ENCODE measurements at regions not wholly inside any gene's neighbourhood (a gene's known extent, or its start where the extent isn't known, plus 50 kb on each side); places are given as distances from the start of the nearest gene placed in this dataset.

DNA sequence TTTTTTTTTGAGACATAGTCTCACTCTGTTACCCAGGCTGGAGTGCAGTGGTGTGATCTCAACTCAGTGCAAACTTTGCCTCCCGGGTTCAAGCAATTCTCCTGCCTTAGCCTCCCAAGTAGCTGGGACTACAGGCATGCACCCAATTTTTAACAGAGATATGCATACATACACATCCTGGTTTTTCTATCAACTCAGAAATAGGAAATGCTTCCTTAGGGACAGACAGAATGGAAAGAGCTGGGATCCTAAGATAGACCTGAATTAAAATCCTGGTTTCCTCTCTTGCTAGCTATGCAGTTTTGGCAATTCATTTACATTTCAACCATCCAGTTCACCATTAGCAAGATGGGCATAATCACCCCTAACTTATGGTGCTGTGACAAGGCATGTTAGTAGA is 347.5 kb downstream of the GPAM start:
- DNase-seq, result no peak

DNA sequence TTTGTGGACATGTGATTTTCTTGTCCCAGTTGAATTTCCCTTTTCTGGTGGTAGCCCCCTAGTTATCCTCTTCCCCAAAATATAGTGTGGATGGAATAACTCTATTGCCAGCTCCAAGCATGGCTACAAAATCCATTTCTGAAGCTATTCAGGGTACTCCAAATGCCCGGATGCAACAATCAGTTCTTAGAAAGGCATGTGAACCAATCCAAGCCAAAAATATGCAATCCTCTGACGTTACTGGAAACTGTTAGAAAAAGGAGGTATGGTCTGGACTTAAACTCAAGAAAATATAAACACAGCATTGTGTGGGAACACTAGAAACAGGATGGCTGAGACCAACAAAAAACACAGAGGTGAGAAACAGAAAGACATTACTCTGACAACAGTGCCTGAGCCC is 347.0 kb downstream of the GPAM start:
- DNase-seq, result no peak

DNA sequence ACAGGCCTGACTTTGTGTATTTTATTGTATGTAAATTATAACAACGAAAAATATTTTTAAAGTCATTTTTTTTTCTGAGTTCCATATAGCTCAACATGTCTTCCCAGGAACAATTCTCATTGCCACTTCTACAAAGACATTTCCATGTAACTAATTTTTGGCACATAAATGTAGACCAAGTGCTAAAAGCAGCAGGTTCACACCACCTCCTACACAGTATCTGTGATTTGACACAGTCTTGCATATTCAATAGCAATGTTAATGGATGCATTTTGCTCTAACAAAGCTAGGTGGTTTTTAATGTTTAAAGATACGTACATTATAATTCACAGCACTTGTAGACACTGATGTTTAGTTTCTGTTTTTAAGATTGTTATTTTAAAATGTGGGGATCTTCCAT is 346.5 kb downstream of the GPAM start:
- DNase-seq, result no peak

DNA sequence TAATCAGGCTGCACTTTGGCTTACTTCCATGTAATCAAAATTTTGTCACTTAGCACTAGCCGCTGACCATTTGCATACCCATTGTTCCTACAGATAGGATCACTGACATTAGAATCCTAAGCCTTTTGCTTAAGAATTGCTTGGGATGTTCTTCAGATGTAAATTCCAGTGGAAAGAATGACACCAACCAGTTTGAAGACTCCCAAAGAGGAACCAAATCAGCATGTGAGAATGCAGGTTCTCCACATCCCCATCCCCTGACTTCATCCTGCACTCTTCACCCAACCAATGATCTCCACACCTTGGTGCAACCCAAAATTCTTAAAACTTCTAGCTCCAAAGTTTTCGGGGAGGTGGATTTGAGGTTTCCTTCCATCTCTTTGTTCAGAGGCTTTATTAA is 345.6 kb downstream of the GPAM start:
- no peak for DNase-seq

GRCh38 chr10:111840546-111840945 is 343.0 kb downstream of the GPAM start:
- no peak for DNase-seq

GRCh38 chr10:111852801-111853200 is 330.8 kb downstream of the GPAM start:
- DNase-seq, result no peak

DNA sequence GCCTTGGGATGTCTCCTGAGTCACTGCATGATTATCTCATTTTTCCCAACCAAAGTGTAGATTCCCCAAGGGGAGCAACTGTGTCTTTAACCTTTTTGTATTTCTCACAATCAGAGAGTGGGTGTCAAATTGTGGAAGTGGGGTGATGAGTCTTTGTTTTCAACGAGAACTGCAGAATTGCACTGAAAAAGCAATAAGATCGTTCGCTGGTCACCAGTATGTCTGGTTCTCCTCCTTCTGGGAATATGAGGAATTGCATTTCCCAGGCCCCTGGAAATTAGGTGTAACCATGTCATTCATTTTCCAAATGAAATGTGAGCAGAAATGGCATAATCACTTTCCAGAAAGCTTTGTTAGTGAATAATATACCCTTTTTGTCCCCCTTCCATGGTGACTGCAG is 326.9 kb downstream of the GPAM start:
- DNase-seq, result no peak

DNA sequence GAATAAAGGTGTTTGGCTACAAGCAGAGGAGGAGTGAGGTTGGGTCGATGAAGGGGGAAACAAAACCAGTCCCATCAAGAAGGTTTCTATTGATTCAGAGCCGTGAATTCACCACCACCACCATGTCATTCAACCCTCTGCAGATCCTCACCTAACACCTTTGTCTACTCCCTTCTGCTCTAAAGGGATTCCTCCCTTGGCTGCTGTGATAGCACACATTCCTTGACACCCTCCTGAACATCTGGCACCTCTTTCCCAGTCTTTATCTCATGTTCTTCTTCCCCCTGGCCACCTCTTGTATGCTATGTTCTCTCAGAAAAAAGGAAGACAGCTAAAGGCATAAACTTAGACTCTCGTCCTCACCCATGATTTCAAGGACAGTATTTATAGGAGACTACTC is 318.0 kb downstream of the GPAM start:
- no peak for DNase-seq

DNA sequence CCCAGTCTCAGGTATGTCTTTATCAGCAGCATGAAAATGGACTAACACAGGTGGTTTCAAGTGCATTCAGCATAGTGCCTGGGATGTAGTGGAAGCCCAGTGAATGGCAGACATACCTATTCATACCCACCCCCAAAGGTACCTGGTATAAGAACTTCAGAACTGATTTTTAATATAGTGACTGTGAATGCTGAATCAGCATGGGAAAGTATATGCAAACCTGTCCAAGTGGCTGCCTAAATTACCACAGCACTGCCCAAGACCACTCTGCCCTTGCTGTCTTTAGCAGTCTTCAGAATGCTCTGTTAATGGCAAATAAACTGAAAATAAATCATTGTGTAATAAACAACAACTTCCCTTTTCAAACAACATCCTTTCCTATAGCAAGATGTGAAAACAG is 312.1 kb downstream of the GPAM start:
- DNase-seq, result no peak

- no peak for DNase-seq
Observed at GRCh38 chr10:111872591-111872990, 311.0 kb downstream of the GPAM start.

GRCh38 chr10:111873041-111873440 is 310.5 kb downstream of the GPAM start:
- DNase-seq, result no peak

DNA sequence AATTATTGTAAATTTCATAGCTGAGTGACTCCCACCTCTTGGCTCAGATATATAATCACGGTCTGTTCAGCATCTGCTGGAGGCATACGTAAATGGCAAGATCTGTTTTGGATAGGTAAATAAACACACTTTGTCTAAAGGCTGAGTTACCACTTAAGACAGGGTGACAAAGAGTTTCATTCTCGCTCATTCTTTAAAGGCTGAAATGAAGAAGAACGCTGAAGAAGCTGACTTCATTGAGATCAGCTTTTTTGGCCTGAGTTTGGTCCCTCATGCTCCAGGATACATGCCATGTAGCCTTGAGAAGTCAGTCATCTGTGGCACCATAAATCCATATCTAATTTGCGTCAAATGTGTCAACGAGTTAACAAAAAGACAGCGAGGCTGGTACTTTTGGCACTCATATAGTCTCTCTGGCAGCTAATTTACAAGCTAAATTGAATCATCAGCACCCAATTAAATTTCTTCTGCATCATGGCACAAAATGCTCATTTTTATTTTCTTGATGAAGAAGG is 309.9 kb downstream of the GPAM start:
- no peak for DNase-seq

- DNase-seq, result no peak
Observed at GRCh38 chr10:111874576-111874975, 309.0 kb downstream of the GPAM start.

DNA sequence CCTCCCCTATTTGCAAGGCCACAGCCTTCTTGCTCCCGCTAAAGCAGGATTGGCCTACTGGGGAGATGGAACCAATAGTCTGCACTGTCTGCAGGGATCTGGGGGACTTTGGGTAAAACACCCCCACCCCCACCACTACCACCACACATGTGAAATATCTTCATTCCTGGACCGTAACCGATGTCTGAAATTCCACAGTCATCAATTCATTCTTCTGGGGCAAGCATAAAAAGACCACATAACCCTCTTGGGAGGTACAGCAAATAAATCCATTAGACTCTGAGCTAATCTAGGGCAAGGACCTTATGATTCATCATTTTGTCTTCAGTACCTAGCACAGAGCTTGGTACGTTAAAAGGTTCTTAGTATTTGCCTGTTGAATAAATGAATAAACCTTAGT is 307.8 kb downstream of the GPAM start:
- DNase-seq, result no peak

GRCh38 chr10:111877258-111877657 is 306.3 kb downstream of the GPAM start:
- no peak for DNase-seq

- DNase-seq, result no peak
Observed at GRCh38 chr10:111879969-111880368, 303.6 kb downstream of the GPAM start.

- no peak for DNase-seq
Observed at GRCh38 chr10:111885046-111885445, 298.5 kb downstream of the GPAM start.

GRCh38 chr10:111885919-111886318 is 297.6 kb downstream of the GPAM start:
- DNase-seq, result no peak

DNA sequence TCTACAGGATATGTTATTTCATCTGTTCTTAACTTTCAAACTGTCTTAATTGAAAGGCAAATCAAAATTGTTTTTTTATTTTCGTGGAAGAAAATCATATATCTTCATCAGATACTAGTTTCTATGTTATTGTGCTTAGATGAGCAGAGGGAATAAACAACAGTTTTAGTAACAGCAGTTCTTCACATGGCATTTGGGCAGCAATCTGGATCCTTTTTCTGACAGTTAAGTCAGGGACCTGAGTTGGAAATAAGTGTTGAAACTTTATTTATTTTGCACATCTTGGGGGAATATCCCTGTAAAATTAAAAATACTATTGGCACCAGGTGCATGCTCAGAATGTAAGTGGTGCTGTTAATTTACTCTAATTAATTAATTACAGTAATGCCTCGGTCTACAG is 296.3 kb downstream of the GPAM start:
- DNase-seq, result no peak

DNA sequence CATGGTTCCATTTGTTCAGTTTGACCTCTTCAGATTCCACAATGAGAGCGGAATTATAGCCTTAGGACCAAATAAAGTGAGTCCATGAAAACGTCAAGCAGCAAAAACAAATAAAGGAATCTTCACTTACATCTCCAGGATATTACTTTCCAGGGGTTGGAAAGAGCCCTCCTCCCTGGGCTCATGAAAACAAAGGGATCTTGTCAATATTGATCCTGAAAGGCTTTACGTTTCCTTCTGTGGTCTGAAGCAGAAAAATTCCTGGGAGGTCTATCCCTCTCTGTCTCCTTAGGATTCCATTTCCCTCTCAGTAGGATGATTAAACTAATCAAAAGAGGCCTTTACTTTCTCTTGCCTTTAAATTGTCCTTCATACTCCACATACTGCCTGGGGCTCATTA is 293.5 kb downstream of the GPAM start:
- DNase-seq, result no peak

DNA sequence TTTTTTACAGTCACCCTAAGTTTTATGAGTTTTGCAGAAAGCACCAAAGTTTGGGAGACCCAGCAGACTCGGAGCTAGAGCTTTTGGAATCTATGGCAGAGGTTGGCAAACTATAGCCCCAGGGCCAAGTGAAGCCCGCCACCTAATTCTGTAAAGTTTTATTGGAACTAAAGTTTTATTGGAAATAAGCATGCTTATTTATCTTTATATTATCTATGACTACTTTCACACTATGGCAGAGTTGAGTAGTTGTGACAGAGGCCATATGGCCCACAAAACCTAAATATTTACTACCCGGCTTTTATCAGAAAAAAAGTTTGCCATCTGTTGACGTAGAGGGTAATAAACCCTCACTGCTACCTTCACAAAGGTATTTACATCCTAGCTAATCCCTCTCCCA is 267.6 kb downstream of the GPAM start:
- DNase-seq, result no peak

DNA sequence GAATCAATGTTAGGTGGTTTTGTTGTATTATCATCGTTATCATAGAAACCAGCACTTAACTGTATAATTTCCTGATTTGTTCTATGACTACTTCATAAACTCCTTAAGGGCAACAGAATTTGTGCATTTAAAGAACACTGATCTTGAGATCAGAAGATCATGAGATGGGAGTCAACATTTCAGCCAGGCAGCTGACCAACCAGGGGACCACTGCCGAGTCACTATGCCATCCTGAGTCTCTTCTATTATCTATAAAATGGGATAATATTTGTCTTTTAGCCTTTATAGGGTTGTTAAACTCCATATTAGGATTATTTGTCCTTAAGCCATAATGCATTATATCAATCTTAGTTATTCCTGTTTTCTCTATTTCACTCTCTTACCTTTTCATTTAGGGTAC is 261.7 kb downstream of the GPAM start:
- DNase-seq, result no peak

DNA sequence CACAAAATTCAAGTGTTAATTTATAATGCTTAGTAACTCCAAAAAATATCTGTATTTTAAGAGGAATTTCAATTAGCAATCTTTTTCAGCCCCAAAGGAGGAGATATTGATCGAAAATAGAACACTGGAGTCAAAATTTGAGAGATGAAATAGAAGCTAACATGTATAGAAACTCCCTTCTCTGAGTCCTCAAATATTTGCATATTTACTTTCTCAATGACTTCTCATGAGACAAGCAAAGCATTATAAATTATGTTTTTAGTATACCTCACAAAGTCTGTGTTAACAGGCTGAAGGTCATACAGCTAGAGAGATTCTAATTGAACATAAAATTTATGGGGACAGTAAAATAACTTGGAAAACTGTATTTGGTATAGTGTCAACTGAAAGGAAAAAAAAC is 260.5 kb downstream of the GPAM start:
- DNase-seq, result no peak

GRCh38 chr10:111926286-111926685 is 257.3 kb downstream of the GPAM start:
- no peak for DNase-seq

DNA sequence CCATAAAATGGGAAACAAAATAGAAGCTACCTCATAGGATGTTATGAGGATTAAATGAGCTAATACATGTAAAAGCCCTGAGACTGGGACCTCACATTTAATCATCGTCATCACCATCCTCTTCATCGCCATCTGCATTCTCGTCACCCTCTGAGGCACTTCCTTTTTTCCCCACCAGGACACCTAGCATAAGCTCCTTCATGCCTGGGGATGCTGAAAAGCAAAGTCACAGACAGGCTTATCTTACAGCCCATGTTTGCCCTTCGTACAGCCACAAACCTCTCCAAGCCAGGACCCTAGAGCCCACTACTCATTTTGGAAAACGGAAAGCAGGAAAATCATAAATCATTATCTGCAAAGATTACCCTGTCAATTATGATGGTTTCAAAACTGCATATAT is 249.6 kb downstream of the GPAM start:
- no peak for DNase-seq

DNA sequence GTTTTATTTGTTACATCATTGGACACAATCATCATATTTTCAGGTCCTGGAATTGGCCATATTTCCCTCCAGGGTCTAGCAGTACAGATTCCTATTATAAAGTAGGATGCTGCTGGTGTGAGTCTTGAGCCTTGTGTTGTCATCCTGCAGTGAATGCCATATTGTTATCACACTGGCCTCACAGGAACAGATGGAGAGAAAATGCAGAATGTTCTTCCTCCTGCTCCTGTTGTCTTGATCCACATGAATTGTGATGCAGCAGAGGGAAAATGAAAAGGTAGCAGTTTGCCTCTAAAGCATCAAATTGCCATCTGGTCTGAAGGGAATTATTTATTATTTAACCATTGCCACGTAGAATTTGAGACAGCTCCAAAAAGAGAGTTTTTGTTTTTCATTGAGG is 248.6 kb downstream of the GPAM start:
- DNase-seq, result no peak

All from stimulated activated CD4-positive, alpha-beta T cell treated with anti-CD3 and anti-CD28 coated beads, Interleukin-2, amount 100 ng/mL, for 24 hours (primary cell).